ENCODE measurements at regions not wholly inside any gene's neighbourhood (a gene's known extent, or its start where the extent isn't known, plus 50 kb on each side); places are given as distances from the start of the nearest gene placed in this dataset.

GRCh38 chr2:128868686-128869551, 550.3 kb upstream of the HS6ST1 start:
- no peak overlapping the region for H2AFZ ChIP-seq (ENCODE audit: low read depth, low read length)
- intact Hi-C loops (cut with micrococcal nuclease) (no loop called here), dilution Hi-C loops (cut with MboI; ENCODE audit: extremely low pct_ligation_motif_present, low sequenced_read_pairs) (no loop called here)
- no peaks in the 10 kb centered on the region for H4K20me1 ChIP-seq (replicated peaks; ENCODE audit: control insufficient read depth, extremely low read depth, insufficient read depth, low read length)
- H3K79me2 ChIP-seq (ENCODE audit: control insufficient read depth, insufficient read depth, low read length) = no peaks in the 10 kb centered on the region
- peaks cover 3% of the 10 kb centered on the region for H3K9me3 ChIP-seq (replicated peaks; ENCODE audit: control insufficient read depth, insufficient read depth, low read length)
- BruUV-seq (replicated peaks) = no TSS peak
- CTCF ChIA-PET = no interaction called here
- no peaks in the 10 kb centered on the region for H3K9me1 ChIP-seq (replicated peaks; ENCODE audit: control insufficient read depth, extremely low read depth, insufficient read depth, low read length)
- H3K4me1 ChIP-seq (ENCODE audit: control insufficient read depth, extremely low read depth, insufficient read depth, low read length) = no peaks in the 10 kb centered on the region
- TF ChIP-seq FOS (IDR thresholded peaks at IDR 0.05; ENCODE audit: borderline replicate concordance, insufficient read depth, low read length) = no peak
- no peak for TF ChIP-seq GATA2 (IDR thresholded peaks at IDR 0.05; ENCODE audit: insufficient read depth, insufficient read length, low read depth, low read length)
- no peak for TF ChIP-seq POLR2AphosphoS5 (IDR thresholded peaks at IDR 0.05; ENCODE audit: insufficient read depth, low read depth, low read length)
- no peak for TF ChIP-seq MYC (IDR thresholded peaks at IDR 0.05; ENCODE audit: low read depth, low read length)
- no peak for TF ChIP-seq JUN (IDR thresholded peaks at IDR 0.05; ENCODE audit: borderline replicate concordance, insufficient read depth, insufficient read length, low read depth)
- TF ChIP-seq CTCF (IDR thresholded peaks at IDR 0.05; ENCODE audit: extremely low read depth in 1 of 2, insufficient read depth in 1 of 2, low read depth in 1 of 2, low read length in 2 of 2) = no peak
- TF ChIP-seq EZH2 (IDR thresholded peaks at IDR 0.05; ENCODE audit: borderline replicate concordance, low read depth, low read length, severe bottlenecking) = no peak
- TF ChIP-seq POLR2A (IDR thresholded peaks at IDR 0.05; ENCODE audit: low read depth, low read length) = no peak
- TF ChIP-seq MAX (IDR thresholded peaks at IDR 0.05; ENCODE audit: insufficient read depth, insufficient read length) = no peak
- H3K4me2 ChIP-seq (ENCODE audit: insufficient read depth, low read length) = no peak overlapping the region
- no peak for DNase-seq (ENCODE audit: low read depth, low spot score)
- H3K36me3 ChIP-seq (ENCODE audit: control insufficient read depth in 2 of 2, extremely low read depth in 1 of 2, insufficient read depth in 2 of 2, low read length in 2 of 2) = no peaks in the 10 kb centered on the region
- no peaks in the 10 kb centered on the region for H3K27me3 ChIP-seq (ENCODE audit: control insufficient read depth in 2 of 2, insufficient read depth in 2 of 2, low read length in 2 of 2)
- no peak overlapping the region for H3K9ac ChIP-seq (replicated peaks; ENCODE audit: extremely low read depth, insufficient read depth, low read length)
- H3K27ac ChIP-seq (ENCODE audit: insufficient read depth, low read depth, low read length) = no peak overlapping the region
- no peak for FAIRE-seq
- H3K4me3 ChIP-seq (replicated peaks in 1 of 3; ENCODE audit: insufficient read depth in 1 of 3, low read depth in 1 of 3, low read length in 3 of 3) = no peak overlapping the region
- POLR2A ChIA-PET = no interaction called here
